CD1c-positive myeloid dendritic cell (primary cell): ENCODE measurements at regions not wholly inside any gene's neighbourhood (a gene's known extent, or its start where the extent isn't known, plus 50 kb on each side); places are given as distances from the start of the nearest gene placed in this dataset.
"Not testable (repeated sequence)": the region's sequence is repeated elsewhere in the genome, so short reads cannot be mapped to it uniquely, and the experiment has no call there.

Experiments used
- DNase-seq: peaks from one replicate; pipeline ENCODE4 v3.0.0-alpha.2; 2016; ENCODE audit errors: extremely low spot score

DNA sequence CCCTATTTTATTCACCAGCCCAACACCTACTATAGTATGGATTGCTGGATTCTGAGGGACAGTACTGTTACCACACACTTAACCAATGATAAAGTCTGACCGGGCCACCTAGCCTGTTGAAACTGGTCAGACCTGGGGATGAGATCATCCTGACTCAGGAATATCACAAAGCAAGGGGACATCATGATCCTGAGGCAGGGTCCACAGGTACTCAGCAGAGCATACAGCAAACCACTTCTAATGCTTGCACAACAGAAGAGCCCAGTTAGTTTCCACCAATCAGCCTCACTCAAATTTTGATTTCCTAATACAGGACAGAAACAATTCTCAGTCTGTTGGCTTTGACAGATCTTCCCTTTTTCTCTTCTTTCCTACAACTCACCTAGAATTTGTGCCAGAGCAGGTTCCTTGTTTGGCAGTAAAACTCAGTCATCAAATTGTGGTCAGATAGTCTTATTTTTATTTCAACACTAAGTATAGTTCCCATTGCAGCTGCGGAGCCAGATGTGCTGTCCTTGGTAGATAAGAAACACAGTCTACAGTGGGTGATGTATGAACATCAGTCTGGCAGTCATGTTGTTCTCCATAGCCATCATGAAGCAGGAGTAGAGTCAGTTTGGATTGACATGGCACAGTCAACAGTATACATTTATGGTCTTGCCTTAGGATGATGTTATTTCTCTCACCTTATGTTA is 90.1 kb upstream of the PRR23C start:
- DNase-seq: no peak

DNA sequence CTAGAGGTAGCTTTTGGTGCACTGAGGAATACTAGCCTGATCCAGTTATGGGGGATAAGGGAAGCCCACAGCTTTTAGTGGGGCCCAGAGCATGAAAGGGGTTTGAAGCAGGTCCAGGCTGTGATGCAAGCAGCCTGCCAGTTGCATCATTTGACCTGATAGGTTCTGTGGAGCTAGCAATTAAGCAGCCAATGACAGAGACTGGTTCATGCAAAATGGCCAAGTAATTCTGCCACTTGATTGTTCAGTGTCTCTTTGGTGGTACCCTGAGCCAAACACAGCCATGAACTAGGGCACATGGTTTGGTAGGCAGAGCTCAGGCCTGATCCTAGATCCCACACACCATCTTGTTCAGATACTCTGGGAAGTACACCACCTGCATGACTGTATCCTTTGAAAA is 91.0 kb upstream of the PRR23C start:
- no peak for DNase-seq

DNA sequence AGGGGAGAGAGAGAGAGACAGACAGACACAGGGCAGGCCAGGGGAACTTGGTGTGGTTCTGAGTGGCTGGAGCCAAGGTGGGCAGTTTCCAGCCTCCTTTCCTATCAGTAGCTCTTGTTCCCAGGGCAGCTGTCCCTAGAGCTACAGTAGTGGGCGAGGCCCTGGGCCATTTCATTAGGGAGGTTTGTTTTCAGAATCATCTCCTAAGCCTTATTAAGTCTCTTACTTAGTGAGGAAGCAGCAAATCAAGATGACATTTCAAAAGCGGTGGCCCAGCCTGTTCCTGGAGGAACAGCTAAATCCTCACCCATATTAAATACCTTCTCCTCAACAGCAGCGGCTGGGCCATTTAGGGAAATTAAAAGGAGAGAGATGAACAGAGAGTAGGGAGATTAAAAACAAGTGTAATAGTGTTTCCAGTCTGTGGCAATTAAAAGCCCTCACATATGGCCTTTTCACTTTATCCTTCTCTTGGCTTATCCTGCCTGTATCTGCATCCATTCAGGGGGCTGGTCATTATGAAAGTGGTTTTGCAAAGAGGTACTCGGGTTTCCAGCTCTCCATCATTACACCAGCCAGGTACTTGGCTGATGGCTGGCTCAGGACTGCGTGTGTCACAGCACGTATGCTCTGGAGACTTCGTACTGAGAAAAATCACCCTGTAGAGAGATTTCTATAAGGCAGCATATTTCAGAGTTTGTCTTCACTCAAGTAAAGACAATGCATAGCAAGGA is 91.9 kb upstream of the PRR23C start:
- DNase-seq: no peak

DNA sequence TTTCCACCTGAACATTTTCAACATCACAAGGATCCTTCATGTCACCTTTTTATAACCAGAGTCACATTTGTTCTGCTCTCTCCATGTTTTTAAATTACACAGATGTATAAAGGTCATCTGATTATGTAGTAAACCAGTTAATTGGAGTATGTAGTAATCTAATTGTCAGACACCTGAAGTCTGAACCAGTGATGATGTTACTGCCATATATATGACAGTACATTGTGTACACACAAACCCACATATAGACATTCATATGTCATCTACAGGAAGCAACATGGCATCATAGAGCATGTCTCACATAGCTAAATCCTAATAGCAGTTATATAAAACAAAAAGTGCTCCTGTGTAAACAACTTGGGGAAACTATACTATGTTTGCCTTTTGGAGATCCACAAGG is 95.9 kb upstream of the PRR23C start:
- DNase-seq: no peak

DNA sequence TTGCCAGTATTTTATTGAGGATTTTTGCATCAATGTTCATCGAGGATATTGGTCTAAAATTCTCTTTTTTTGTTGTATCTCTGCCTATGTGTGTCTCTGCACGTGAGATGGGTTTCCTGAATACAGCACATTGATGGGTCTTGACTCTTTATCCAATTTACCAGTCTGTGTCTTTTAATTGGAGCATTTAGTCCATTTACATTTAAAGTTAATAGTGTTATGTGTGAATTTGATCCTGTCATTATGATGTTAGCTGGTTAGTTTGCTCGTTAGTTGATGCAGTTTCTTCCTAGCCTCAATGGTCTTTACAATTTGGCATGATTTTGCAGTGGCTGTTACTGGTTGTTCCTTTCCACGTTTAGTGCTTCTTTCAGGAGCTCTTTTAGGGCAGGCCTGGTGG is 101.3 kb upstream of the PRR23C start:
- not testable (repeated sequence) for DNase-seq

DNA sequence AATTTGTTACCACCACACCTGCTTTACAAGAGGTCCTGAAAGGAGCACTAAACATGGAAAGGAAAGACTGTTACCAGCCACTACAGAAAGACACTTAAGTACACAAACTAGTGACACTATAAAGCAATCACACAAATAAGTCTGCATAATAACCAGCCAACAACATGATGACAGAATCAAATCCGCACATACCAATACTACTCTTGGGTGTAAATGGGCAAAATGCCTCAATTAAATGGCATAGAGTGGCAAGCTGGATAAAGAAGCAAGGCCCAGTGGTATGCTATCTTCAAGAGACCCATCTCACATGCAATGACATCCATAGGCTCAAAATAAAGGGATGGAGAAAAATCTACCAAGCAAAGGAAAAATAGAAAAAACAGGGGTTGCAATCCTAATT is 106.8 kb upstream of the PRR23C start:
- DNase-seq: no peak

DNA sequence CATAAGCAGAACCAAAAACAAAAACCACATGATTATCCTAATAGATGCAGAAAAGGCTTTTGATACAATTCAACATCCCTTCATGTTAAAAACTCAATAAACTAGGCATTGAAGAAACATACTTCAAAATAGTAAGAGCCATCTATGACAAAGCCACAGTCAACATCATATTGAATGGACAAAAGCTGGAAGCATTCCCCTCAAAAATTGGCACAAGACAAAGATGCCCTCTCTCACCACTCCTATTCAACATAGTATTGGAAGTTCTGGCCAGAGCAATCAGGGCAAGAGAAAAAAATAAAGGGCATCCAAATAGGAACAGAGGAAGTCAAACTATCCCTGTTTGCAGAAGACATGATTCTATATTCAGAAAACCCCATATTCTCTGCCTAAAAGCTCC is 108.7 kb upstream of the PRR23C start:
- not testable (repeated sequence) for DNase-seq

DNA sequence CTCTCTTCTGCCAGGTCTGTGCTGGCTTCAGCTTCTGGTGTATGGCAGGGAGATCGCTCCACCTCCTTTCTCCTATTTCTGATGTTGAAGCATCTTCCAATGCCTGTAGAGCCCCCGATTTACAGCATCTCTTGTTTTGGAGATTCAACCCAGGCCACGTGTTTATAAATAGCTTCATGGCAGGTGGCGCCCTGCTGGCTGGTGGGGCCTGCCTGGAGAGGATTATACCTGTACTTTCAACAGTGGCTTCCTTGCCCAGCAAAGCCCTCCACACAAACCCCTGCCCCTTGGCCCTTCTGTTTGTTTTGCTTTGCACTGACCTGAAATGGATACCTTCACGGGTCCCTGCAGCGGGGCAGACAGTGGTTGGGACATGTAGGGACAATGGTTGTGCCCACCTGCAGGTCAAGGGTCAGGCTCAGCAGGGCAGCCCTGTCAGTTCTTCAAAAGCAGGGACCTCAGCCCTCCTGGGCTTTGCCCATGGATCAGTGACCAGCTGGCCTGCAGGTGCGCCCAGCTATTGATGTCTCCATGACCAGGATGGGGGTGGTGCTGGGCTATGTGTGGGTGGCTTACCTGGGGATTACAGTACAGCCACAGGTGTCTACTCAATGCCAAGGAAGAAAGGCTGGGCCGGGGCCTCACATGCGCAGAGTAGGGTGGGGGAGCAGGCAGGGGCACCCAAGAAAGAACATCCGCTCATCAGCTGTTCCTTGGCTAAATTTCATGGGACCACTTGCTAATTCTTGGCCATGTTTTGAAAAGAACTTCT is 112.7 kb upstream of the PRR23C start:
- DNase-seq: no peak

DNA sequence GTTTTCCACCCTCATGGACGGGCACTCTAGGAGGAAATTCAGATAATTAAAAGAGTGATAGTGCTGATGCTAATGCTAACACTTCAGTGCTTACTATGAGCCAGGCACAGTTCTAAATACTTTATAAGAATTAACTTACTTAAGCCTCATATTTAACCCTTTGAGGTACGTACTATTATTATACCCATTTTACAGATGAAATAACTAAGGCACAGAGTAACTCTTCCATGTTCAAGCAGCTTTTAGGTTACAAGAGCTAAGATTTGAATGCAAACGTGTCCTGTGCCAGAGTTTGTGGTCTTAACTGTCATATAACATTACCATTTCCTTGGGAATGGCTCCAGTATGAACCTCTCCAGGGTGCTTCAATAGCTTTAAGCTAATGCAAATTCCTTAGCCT is 114.7 kb upstream of the PRR23C start:
- no peak for DNase-seq

DNA sequence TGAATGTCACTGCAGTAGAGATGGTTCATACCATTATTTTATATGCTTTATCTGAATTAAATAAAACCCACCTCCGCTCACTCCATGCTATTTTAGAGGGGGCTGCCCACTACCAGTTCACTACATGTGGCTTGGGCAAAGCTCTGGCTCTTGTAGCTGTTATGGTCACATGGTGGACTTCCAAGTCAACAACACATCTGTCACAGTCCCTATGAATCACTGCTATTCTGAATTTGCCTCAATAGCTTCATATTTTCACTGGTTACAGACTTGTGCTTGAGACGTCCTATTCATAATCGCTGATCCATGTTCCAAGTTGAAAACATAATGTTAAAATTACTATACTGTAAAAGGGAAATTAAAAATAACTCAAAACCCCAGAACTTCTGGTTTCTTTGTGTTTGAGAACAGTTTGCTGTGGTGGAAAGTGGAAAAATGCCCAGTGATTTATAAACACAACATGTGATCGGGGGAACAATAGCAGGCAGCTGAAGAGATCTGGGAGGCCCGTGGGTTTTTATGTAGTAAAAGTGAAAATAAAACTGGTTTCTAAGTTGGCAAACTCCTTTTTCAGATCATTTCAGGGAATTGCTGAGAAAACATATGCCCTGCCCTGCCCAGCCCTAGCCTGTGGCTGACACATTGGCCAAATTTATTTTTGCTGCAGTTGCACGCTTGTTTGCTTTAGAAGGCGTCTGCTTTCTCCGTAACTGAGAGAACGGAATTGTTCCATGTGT is 128.8 kb upstream of the PRR23C start:
- no peak for DNase-seq

DNA sequence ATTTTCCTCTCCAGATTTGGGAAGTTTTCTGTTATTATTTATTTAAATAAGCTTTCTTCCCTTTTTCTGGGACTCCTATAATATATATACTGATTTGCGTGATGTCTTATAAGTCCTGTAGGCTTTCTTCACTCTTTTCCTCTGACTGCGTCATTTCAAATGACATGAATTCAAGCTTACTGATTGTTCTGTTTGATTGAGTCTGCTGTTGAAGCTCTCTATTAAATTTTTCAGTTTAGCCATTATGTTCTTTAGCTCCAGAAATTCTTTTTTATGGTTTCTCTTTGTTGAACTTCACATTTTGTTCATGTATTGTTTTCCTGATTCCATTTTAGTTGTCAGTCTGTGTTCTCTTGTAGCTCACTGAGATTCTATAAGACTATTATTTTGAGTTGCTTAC is 135.8 kb upstream of the PRR23C start:
- no peak for DNase-seq

DNA sequence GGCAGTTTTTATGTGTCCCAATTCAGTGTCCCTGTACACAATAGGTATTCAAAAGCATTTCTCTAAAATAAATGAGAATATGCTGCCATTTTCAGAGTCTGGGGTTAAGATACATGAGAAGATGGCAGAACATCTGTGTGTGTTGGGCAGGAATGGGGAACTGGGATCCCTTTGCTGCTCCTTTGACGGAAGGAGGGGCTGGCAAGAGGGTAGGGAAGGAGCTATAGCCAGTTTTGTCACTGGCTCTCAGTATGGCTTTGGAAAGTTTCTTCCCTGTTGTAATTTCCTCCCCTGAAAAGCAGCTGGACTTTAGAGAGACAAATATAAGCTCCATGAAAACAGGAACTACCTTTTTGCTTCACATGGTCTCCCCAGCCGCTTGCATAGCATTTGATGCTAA is 137.5 kb upstream of the PRR23C start:
- no peak for DNase-seq

DNA sequence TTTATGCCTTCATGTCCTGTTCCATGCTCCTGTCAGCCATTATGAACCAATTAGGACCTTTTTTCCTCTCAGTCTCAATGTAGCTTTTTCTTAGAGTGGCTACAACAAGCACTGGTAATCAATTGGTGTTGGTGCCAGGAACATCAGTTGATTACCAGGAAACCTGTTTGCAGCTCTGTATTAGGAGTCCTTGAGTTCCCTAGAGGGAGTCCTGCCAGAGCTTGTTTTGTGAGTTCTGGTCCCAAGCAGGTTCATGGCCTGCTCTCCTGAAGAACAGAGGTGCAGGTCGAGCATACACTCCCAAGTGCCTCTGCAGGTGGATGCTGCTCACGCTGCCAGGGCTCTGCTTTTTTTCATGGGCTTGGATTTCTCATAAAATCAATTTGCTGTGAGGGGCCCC is 137.9 kb upstream of the PRR23C start:
- DNase-seq: no peak

DNA sequence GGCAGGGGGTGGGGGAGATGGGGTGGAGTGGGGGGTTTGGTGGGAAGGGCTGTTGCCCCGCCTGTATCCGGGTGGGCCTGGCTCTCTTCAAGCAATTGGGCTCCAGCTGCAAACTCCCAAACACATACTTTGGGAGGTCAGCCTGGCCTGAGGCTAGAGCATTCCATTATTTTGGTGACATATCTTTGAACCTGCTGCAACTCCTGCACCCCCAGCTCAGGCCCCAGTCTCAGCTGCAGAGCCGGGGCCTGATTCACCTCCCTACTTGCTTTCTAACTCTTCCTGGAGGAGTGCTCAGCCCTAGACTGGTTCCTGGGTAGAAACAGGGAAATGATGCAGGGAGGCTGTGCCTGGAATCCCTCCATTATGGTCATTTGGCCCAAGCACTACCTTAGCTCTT is 140.8 kb upstream of the PRR23C start:
- no peak for DNase-seq

DNA sequence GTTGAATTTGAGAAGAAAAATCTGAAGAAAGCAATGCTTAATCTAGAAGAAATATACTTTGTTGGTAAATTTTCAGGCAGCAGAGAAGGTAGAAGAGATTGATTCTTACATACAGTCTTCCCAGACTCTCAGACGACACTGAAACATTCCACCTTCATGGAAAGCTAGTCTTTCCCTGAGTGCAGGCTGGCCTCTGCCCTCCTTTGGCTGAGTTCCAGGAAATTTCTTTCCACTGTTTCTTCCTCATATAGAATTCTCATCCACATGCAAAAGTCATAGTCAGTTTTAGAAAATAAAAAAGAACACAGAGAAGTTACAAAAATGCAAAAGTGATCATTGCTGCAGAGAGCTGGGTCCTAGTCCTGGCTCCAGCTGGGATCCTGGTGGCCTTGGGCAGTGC is 142.5 kb upstream of the PRR23C start:
- DNase-seq: no peak

DNA sequence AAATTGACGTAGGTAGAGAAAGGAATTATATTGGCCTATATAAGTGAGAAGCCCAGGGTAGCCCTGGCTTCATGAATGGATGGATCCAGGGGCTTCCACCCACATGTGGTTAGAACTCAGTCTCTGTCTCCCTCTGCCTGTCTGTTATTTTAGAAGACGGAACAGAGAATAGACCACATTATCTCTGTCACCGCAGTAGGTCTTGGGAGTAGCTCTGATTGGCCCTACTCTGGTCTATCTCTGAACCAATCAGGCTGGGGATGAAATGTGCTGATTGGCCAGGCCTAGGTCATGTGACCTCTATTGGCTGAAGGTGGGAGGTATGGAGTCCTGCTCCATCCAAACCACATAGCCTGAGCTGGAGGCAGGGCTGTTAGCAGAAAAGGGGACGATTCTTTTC is 143.0 kb upstream of the PRR23C start:
- no peak for DNase-seq

DNA sequence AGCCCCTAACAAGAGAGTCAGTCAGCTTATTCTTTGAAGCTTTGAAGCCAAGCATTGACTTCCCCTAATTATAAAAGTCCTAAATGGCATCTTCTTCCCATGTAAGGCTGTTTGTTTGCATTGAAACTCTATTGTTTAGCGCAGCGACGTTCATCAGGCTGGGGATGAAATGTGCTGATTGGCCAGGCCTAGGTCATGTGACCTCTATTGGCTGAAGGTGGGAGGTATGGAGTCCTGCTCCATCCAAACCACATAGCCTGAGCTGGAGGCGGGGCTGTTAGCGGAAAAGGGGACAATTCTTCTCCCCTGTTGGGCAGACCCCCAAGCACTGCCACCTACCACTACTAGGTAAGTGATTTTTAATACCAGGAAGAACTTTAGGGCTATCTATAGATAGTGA is 145.3 kb upstream of the PRR23C start:
- no peak for DNase-seq

DNA sequence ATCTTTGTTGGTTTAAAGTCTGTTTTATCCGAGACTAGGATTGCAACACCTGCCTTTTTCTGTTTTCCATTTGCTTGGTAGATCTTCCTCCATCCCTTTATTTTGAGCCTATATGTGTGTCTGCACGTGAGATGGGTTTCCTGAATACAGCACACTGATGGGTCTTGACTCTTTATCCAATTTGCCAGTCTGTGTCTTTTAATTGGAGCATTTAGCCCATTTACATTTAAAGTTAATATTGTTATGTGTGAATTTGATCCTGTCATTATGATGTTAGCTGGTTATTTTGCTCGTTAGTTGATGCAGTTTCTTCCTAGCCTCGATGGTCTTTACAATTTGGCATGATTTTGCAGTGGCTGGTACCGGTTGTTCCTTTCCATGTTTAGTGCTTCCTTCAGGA is 149.4 kb upstream of the MRPS22 start:
- not testable (repeated sequence) for DNase-seq

DNA sequence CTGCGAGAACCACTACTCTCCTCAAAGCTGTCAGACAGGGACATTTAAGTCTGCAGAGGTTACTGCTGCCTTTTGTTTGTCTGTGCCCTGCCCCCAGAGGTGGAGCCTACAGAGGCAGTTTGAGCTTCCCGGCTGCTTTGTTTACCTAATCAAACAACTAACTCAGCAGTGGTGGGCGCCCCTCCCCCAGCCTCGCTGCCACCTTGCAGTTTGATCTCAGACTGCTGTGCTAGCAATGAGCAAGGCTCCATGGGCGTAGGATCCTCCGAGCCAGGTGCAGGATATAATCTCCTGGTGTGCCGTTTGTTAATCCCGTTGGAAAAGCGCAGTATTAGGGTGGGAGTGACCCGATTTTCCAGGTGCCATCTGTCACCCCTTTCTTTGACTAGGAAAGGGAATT is 147.7 kb upstream of the MRPS22 start:
- not testable (repeated sequence) for DNase-seq

DNA sequence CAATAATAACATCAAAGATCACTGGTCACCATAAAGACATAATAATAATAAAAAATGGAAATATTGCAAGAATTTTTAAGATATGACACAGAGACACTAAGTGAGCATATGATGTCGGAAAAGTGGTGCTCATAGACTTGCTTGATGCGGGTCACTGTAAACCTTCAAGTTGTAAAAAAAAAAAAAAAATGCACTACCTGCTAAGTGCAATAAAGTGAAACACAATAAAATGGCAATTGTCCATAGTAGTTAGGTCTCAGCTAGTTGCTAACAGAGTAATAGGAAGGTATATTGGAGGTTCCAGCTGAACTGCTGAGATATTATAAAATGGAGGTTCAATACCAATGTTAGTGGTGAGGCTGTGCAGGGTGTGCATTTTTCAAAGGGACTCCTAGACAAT is 146.6 kb upstream of the MRPS22 start:
- DNase-seq: no peak

DNA sequence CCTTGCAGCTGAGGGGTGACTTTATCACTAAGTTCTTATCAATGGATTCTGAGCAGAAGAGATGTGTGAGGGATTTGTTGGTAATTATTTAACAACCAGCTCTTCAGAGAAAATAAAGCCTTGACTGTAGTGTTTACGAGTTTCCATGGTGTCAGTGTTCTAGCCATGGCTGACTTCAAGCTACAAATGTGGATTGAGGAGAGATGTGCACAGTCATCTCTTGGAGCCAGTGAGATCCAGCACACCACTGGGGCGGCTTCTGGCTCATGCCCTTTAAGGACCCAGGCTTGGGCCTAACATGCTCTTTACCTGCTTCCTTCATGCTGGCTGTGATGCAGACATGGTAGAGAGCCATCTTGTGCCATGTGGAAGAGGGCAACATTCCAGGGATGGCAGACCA is 145.6 kb upstream of the MRPS22 start:
- no peak for DNase-seq

DNA sequence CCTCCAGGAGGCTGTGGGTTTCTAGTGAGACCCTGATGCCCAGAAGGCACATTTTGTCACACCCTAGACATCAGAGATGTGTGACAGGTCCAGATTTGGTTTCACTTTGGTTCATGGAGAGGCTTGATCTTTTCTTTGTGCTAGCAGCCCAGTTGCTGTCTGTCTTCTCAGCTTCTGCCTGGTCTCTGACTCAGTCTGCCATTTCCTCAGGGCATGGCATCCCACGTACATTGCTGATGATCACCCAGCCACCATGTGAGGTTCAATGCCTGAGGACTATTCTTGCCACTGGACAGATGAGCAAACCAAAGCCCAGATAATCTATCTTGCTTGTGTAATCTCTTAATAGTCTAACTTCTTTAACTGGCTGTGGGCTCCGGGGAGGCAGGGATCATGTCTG is 144.9 kb upstream of the MRPS22 start:
- no peak for DNase-seq
